Ishikawa (cell line): ENCODE measurements at regions not wholly inside any gene's neighbourhood (a gene's known extent, or its start where the extent isn't known, plus 50 kb on each side); places are given as distances from the start of the nearest gene placed in this dataset.

Experiments used
- CEBPB ChIP-seq: IDR thresholded peaks from 2 replicates; pipeline ENCODE4 v1.6.1; 2012
- CREB1 ChIP-seq: IDR thresholded peaks from 2 replicates; pipeline ENCODE4 v1.6.1; 2012; ENCODE audit warnings: low read depth
- EGR1 ChIP-seq: IDR thresholded peaks from 2 replicates; pipeline ENCODE4 v1.6.1; 2012
- FOXM1 ChIP-seq: IDR thresholded peaks from 2 replicates; pipeline ENCODE4 v1.6.1; 2012; ENCODE audit warnings: low read depth, borderline replicate concordance
- MAX ChIP-seq: IDR thresholded peaks from 2 replicates; pipeline ENCODE4 v1.6.1; 2012
- NFIC ChIP-seq: IDR thresholded peaks from 2 replicates; pipeline ENCODE4 v1.6.1; 2012
- RAD21 ChIP-seq: IDR thresholded peaks from 2 replicates; pipeline ENCODE4 v1.6.1; 2012; ENCODE audit warnings: low read depth
- TAF1 ChIP-seq: IDR thresholded peaks from 2 replicates; pipeline ENCODE4 v1.6.1; 2012; ENCODE audit warnings: low read depth, mild to moderate bottlenecking
- TCF12 ChIP-seq: IDR thresholded peaks from 2 replicates; pipeline ENCODE4 v1.6.1; 2012; ENCODE audit warnings: low read depth
- TEAD4 ChIP-seq: IDR thresholded peaks from 2 replicates; pipeline ENCODE4 v1.6.1; 2012
- USF1 ChIP-seq: IDR thresholded peaks from 2 replicates; pipeline ENCODE4 v1.6.1; 2012
- YY1 ChIP-seq: IDR thresholded peaks from 2 replicates; pipeline ENCODE4 v1.6.1; 2012; ENCODE audit warnings: low read depth
- TF ChIP-seq, protein P1 (sequence below): IDR thresholded peaks from 2 replicates; pipeline ENCODE4 v1.6.1; 2012; ENCODE audit warnings: low read depth, mild to moderate bottlenecking

DNA sequence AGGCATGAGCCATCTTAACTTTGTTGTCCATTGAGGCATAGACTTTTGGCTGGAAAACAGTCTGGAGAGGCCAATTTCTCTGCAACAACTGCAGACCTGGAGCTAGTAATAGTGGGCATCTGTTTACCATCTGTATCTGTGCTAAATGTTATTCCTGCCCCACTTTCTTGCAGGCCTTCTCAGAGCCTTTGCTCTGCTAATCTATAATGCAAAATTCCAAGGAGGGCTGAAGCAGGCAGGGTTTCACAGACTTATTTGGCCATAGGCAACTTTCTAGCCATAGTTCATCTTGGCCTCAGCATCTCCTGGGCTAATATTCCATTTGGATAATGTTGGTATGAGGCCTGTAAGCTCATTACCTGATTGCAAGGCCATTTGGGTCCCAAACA lies 124.5 kb upstream of the CSF3R start:
- TF ChIP-seq CEBPB (no peak), NFIC (no peak), YY1 (no peak), TEAD4 (no peak), CREB1 (no peak), RAD21 (no peak), TAF1 (no peak), TCF12 (no peak), MAX (no peak), FOXM1 (no peak), USF1 (no peak), EGR1 (no peak)
- TF ChIP-seq, protein P1, sequence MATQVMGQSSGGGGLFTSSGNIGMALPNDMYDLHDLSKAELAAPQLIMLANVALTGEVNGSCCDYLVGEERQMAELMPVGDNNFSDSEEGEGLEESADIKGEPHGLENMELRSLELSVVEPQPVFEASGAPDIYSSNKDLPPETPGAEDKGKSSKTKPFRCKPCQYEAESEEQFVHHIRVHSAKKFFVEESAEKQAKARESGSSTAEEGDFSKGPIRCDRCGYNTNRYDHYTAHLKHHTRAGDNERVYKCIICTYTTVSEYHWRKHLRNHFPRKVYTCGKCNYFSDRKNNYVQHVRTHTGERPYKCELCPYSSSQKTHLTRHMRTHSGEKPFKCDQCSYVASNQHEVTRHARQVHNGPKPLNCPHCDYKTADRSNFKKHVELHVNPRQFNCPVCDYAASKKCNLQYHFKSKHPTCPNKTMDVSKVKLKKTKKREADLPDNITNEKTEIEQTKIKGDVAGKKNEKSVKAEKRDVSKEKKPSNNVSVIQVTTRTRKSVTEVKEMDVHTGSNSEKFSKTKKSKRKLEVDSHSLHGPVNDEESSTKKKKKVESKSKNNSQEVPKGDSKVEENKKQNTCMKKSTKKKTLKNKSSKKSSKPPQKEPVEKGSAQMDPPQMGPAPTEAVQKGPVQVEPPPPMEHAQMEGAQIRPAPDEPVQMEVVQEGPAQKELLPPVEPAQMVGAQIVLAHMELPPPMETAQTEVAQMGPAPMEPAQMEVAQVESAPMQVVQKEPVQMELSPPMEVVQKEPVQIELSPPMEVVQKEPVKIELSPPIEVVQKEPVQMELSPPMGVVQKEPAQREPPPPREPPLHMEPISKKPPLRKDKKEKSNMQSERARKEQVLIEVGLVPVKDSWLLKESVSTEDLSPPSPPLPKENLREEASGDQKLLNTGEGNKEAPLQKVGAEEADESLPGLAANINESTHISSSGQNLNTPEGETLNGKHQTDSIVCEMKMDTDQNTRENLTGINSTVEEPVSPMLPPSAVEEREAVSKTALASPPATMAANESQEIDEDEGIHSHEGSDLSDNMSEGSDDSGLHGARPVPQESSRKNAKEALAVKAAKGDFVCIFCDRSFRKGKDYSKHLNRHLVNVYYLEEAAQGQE, result no peak
